ENCODE measurements at regions not wholly inside any gene's neighbourhood (a gene's known extent, or its start where the extent isn't known, plus 50 kb on each side); places are given as distances from the start of the nearest gene placed in this dataset.

DNA sequence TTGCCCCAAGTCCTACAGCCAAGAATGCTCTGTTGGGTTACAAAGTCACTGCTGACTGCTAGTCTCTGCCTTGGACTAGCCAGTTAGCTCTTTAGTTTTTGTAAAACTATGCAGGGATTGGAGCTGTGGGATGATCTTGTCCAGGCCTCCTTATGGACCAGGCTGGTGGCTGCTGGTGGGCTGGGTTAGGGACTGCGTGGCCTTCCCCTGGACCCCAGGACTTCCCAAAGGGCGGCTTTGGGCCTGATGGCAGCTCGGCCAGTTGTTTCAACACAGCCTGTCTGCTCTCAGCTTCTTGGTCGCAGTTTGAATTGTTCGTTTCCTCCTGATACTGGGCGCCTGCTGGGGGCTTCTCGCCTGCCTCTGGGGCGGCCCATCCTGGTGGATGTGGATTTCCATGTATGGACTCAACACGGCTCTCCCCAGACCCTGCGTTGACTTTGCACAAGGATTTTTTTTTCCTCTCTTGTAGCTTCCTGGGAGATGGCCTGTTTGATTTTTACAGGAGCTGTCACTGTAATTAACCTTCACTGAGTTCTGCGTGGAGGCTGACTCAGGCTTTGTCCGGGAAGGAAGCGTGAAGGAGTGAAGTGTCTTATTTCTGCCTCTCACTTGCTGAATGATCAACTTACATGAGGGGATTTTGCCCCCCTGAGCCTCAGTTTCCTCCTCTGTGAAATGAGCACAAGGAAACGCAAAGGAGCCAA lies 91.9 kb upstream of the NEURL1B start:
- Histone ChIP-seq H3K4me1 (ENCODE audit: insufficient read depth, low read length) (no peaks in the 10 kb centered on the region), H3K9me3 (ENCODE audit: low read length) (no peaks in the 10 kb centered on the region)
- CTCF ChIA-PET: no interaction called here

GRCh38 chr5:172548311-172548731 lies 92.7 kb upstream of the NEURL1B start:
- H3K4me1 Mint-ChIP-seq: no peaks in the 10 kb centered on the region
- no peak overlapping the region for H3K27ac Mint-ChIP-seq
- H3K4me3 Mint-ChIP-seq: no peak overlapping the region

More for the DNA sequence above, 91.9 kb upstream of the NEURL1B start:
- Histone ChIP-seq H3K27me3 (ENCODE audit: insufficient read depth, low read length, poor library complexity, severe bottlenecking) (no peaks in the 10 kb centered on the region), H3K4me3 (ENCODE audit: low read length) (no peak overlapping the region), H3K36me3 (ENCODE audit: insufficient read depth, low read length) (no peaks in the 10 kb centered on the region), H3K27ac (ENCODE audit: low read depth, low read length) (no peak overlapping the region)
- Mint-ChIP-seq H3K36me3 (no peaks in the 10 kb centered on the region), H3K9me3 (peaks cover 0 to 2% (median 0%) of the 10 kb centered on the region in 5 donors), H3K4me3 (no peak overlapping the region), H3K27ac (no peak overlapping the region), H3K4me1 (no peaks in the 10 kb centered on the region), H3K27me3 (peaks cover 4 to 27% of the 10 kb centered on the region in 2 donors)
- DNase-seq: no peak
- POLR2A ChIA-PET: no interaction called here

DNA sequence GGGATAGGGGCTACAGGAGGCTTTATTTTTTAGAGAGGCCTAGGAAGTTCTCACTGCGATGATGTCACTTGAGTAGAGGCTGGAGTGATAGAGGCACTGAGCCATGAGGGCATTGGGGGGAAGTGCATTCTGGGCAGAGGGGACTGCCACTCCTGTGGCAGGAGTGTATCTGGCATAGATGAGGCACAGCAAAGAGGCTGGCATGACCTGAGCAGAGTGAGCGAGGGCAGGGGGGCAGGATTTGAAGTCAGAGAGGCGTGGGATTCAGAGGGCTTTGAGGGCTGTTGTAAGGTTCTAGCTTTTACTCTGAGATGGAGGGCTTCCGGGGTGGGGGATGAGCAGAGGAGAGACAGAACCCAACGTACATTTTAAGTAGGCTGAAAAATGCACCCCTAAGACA lies 91.9 kb upstream of the SH3PXD2B start:
- H3K27me3 Mint-ChIP-seq: peaks cover 6 to 41% of the 10 kb centered on the region in 2 donors
- no peak overlapping the region for H3K4me3 Mint-ChIP-seq
- ChIA-PET POLR2A (no interaction called here), CTCF (no interaction called here)
- H3K36me3 ChIP-seq (ENCODE audit: insufficient read depth, low read length): no peaks in the 10 kb centered on the region
- H3K9me3 ChIP-seq (ENCODE audit: low read length): no peaks in the 10 kb centered on the region
- no peak for DNase-seq
- no peaks in the 10 kb centered on the region for H3K4me1 ChIP-seq (ENCODE audit: insufficient read depth, low read length)
- no peak overlapping the region for H3K27ac ChIP-seq (ENCODE audit: low read depth, low read length)
- no peak overlapping the region for H3K27ac Mint-ChIP-seq
- no peaks in the 10 kb centered on the region for H3K4me1 Mint-ChIP-seq
- H3K36me3 Mint-ChIP-seq: no peaks in the 10 kb centered on the region
- no peak overlapping the region for H3K4me3 ChIP-seq (ENCODE audit: low read length)
- H3K9me3 Mint-ChIP-seq: peaks cover 0 to 2% (median 0%) of the 10 kb centered on the region in 5 donors
- no peaks in the 10 kb centered on the region for H3K27me3 ChIP-seq (ENCODE audit: insufficient read depth, low read length, poor library complexity, severe bottlenecking)

More at GRCh38 chr5:172548311-172548731, 92.7 kb upstream of the NEURL1B start:
- POLR2A ChIA-PET: no interaction called here
- H3K27me3 ChIP-seq (ENCODE audit: insufficient read depth, low read length, poor library complexity, severe bottlenecking): no peaks in the 10 kb centered on the region
- CTCF ChIA-PET: no interaction called here
- H3K27ac ChIP-seq (ENCODE audit: low read depth, low read length): no peak overlapping the region
- DNase-seq: no peak
- Mint-ChIP-seq H3K9me3 (peaks cover 0 to 2% (median 0%) of the 10 kb centered on the region in 5 donors), H3K36me3 (no peaks in the 10 kb centered on the region), H3K27me3 (peaks cover 4 to 34% of the 10 kb centered on the region in 2 donors)
- H3K4me3 ChIP-seq (ENCODE audit: low read length): no peak overlapping the region
- no peaks in the 10 kb centered on the region for H3K9me3 ChIP-seq (ENCODE audit: low read length)
- H3K4me1 ChIP-seq (ENCODE audit: insufficient read depth, low read length): no peaks in the 10 kb centered on the region
- H3K36me3 ChIP-seq (ENCODE audit: insufficient read depth, low read length): no peaks in the 10 kb centered on the region

DNA sequence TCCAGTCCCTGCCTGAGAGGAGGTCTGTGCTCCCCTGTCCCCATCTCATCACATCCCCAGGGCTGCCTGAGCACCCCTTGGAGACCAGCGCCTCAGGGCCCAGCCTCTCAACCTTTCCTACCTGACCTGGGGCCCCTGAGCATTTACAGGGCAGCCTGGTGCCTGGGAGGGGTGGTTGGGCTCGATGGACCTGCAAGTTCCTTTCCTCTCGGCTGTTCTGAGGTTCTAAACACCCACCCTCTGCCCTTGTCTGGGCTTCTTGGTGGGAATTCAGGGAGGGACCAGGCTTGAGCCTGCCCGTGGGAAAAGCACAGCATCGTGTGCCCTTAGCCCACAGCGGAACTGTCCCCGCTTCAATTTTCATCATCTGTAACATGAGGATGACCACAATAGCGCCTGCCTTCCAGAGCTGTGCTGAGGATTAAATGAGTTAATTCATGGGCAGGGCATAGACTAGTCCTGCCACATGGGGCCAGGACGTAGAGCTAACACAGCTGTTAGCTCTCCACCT lies 91.0 kb upstream of the SH3PXD2B start:
- Histone ChIP-seq H3K4me1 (ENCODE audit: insufficient read depth, low read length) (no peaks in the 10 kb centered on the region), H3K4me3 (ENCODE audit: low read length) (no peak overlapping the region), H3K27me3 (ENCODE audit: insufficient read depth, low read length, poor library complexity, severe bottlenecking) (no peaks in the 10 kb centered on the region), H3K36me3 (ENCODE audit: insufficient read depth, low read length) (no peaks in the 10 kb centered on the region), H3K9me3 (ENCODE audit: low read length) (no peaks in the 10 kb centered on the region), H3K27ac (ENCODE audit: low read depth, low read length) (no peak overlapping the region)
- no peak for DNase-seq
- Mint-ChIP-seq H3K9me3 (peaks cover 0 to 2% (median 0%) of the 10 kb centered on the region in 5 donors), H3K4me3 (peak overlapping the region in 1 of 7 donors; percentile 69), H3K36me3 (no peaks in the 10 kb centered on the region), H3K27ac (no peak overlapping the region), H3K27me3 (peaks cover 8 to 41% of the 10 kb centered on the region in 2 donors), H3K4me1 (no peaks in the 10 kb centered on the region)
- POLR2A ChIA-PET: no interaction called here
- CTCF ChIA-PET: no interaction called here

- POLR2A ChIA-PET: no interaction called here
- Mint-ChIP-seq H3K4me1 (no peaks in the 10 kb centered on the region), H3K27ac (no peak overlapping the region), H3K9me3 (peaks cover 0 to 2% (median 0%) of the 10 kb centered on the region in 5 donors), H3K36me3 (no peaks in the 10 kb centered on the region), H3K4me3 (no peak overlapping the region), H3K27me3 (peaks cover 8 to 44% of the 10 kb centered on the region in 2 donors)
- CTCF ChIA-PET: no interaction called here
- H3K27ac ChIP-seq (ENCODE audit: low read depth, low read length): no peak overlapping the region
- H3K4me1 ChIP-seq (ENCODE audit: insufficient read depth, low read length): no peaks in the 10 kb centered on the region
- H3K4me3 ChIP-seq (ENCODE audit: low read length): no peak overlapping the region
- no peak for DNase-seq
- H3K9me3 ChIP-seq (ENCODE audit: low read length): no peaks in the 10 kb centered on the region
- H3K36me3 ChIP-seq (ENCODE audit: insufficient read depth, low read length): no peaks in the 10 kb centered on the region
- H3K27me3 ChIP-seq (ENCODE audit: insufficient read depth, low read length, poor library complexity, severe bottlenecking): no peaks in the 10 kb centered on the region
Observed at GRCh38 chr5:172544371-172545095, 90.2 kb upstream of the SH3PXD2B start.

GRCh38 chr5:172543484-172544298 lies 89.4 kb upstream of the SH3PXD2B start:
- H3K36me3 Mint-ChIP-seq: no peaks in the 10 kb centered on the region
- H3K27me3 Mint-ChIP-seq: peaks cover 8 to 44% of the 10 kb centered on the region in 2 donors
- CTCF ChIA-PET: interaction anchor here (0.8 kb wide), 1 partner anchor 11 kb away, joined by 3 read pairs; no protein-coding TSS in a partner anchor
- H3K4me1 Mint-ChIP-seq: no peaks in the 10 kb centered on the region
- no peaks in the 10 kb centered on the region for H3K9me3 ChIP-seq (ENCODE audit: low read length)
- DNase-seq: no peak
- POLR2A ChIA-PET: no interaction called here
- no peak overlapping the region for H3K4me3 ChIP-seq (ENCODE audit: low read length)
- no peaks in the 10 kb centered on the region for H3K27me3 ChIP-seq (ENCODE audit: insufficient read depth, low read length, poor library complexity, severe bottlenecking)
- H3K36me3 ChIP-seq (ENCODE audit: insufficient read depth, low read length): no peaks in the 10 kb centered on the region
- H3K4me1 ChIP-seq (ENCODE audit: insufficient read depth, low read length): no peaks in the 10 kb centered on the region
- H3K27ac Mint-ChIP-seq: no peak overlapping the region
- peaks cover 0 to 2% (median 0%) of the 10 kb centered on the region in 5 donors for H3K9me3 Mint-ChIP-seq
- H3K4me3 Mint-ChIP-seq: no peak overlapping the region
- no peak overlapping the region for H3K27ac ChIP-seq (ENCODE audit: low read depth, low read length)

DNA sequence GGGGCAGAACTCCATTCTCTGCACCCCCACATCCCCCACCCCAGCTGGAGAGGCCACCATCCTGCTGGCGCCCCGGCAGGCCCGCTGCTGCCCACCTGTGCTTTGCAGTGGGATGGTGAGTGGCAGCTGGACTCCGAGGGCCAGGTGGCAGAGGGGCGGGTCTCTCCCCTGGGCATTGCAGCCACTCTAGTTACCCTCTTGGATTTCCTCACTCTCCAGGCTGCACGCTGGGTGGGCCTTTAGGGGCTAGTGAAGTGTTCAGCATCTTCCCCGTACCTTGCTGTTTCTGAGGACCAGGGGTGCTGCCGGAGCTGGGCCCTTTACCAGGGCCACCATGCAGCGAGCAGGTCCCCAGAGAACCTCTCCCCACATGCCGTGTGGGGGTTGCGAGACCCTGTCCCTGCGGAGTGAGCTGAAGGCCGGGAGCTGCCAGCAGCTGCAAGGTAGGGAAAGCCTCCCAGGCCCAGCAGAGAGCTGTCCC lies 88.4 kb upstream of the SH3PXD2B start:
- Mint-ChIP-seq H3K27ac (no peak overlapping the region), H3K4me3 (no peak overlapping the region), H3K27me3 (peaks cover 8 to 45% of the 10 kb centered on the region in 2 donors), H3K9me3 (peaks cover 0 to 3% (median 0%) of the 10 kb centered on the region in 5 donors), H3K4me1 (no peaks in the 10 kb centered on the region), H3K36me3 (no peaks in the 10 kb centered on the region)
- Histone ChIP-seq H3K4me1 (ENCODE audit: insufficient read depth, low read length) (no peaks in the 10 kb centered on the region), H3K27ac (ENCODE audit: low read depth, low read length) (no peak overlapping the region), H3K4me3 (ENCODE audit: low read length) (no peak overlapping the region), H3K9me3 (ENCODE audit: low read length) (no peaks in the 10 kb centered on the region), H3K36me3 (ENCODE audit: insufficient read depth, low read length) (no peaks in the 10 kb centered on the region), H3K27me3 (ENCODE audit: insufficient read depth, low read length, poor library complexity, severe bottlenecking) (no peaks in the 10 kb centered on the region)
- no peak for DNase-seq
- CTCF ChIA-PET: interaction anchor here (0.8 kb wide), 1 partner anchor 10 kb away, joined by 3 read pairs; no protein-coding TSS in a partner anchor
- POLR2A ChIA-PET: interaction anchor here (0.5 kb wide), 1 partner anchor 783 kb away, joined by 5 read pairs; no protein-coding TSS in a partner anchor

Measured in CD8-positive, alpha-beta memory T cell (primary cell).